Retinal pigment epithelial cell (primary cell): ENCODE measurements at regions not wholly inside any gene's neighbourhood (a gene's known extent, or its start where the extent isn't known, plus 50 kb on each side); places are given as distances from the start of the nearest gene placed in this dataset.

Source experiments
- DNase-seq: peaks from one replicate; pipeline ENCODE4 v3.0.0-alpha.2; 2010; ENCODE audit warnings: low read depth
- H3K4me3 ChIP-seq: 2 replicates; pipeline ENCODE4 v1.5.1; 2011; ENCODE audit warnings: mild to moderate bottlenecking, low read length, control low read depth, moderate library complexity
- CTCF ChIP-seq: conservative IDR thresholded peaks from 2 replicates; pipeline ENCODE4 v1.5.1; 2011; ENCODE audit warnings: low read depth, low read length, control low read depth, inconsistent platforms

GRCh38 chr10:2051108-2051507 is 313.8 kb upstream of the ADARB2 start:
- no peak for DNase-seq
- no peak for TF ChIP-seq CTCF
- no peak overlapping the region for H3K4me3 ChIP-seq

- DNase-seq: no peak
- no peak overlapping the region for H3K4me3 ChIP-seq
- TF ChIP-seq CTCF: no peak
These were observed 312.2 kb upstream of the ADARB2 start for GRCh38 chr10:2049560-2049959.

GRCh38 chr10:2048337-2048973 is 311.1 kb upstream of the ADARB2 start:
- TF ChIP-seq CTCF: no peak
- no peak for DNase-seq
- H3K4me3 ChIP-seq: no peak overlapping the region

- DNase-seq: no peak
- TF ChIP-seq CTCF: no peak
- no peak overlapping the region for H3K4me3 ChIP-seq
These were observed 310.4 kb upstream of the ADARB2 start for GRCh38 chr10:2047679-2048078.

GRCh38 chr10:2043379-2043778 is 306.1 kb upstream of the ADARB2 start:
- TF ChIP-seq CTCF: no peak
- no peak overlapping the region for H3K4me3 ChIP-seq
- no peak for DNase-seq

- no peak for DNase-seq
- H3K4me3 ChIP-seq: no peak overlapping the region
- TF ChIP-seq CTCF: no peak
These were observed 300.7 kb upstream of the ADARB2 start for GRCh38 chr10:2038036-2038435.

GRCh38 chr10:2037246-2037645 is 299.9 kb upstream of the ADARB2 start:
- no peak for DNase-seq
- TF ChIP-seq CTCF: no peak
- no peak overlapping the region for H3K4me3 ChIP-seq
